Breast epithelium (tissue), 4 donors: ENCODE measurements at regions not wholly inside any gene's neighbourhood (a gene's known extent, or its start where the extent isn't known, plus 50 kb on each side); places are given as distances from the start of the nearest gene placed in this dataset.

Source experiments
- DNase-seq, 2 donors: peaks; one replicate each; pipeline ENCODE4 v3.0.0-alpha.2; 2019; ENCODE audit warnings: low spot score in 2 of 2
- H3K27ac ChIP-seq, 2 donors: fragments of 200-600 bp; sonication (generic) in 1 of 2; one replicate each; pipeline ENCODE4 v1.5.1; 2016 to 2019; ENCODE audit warnings: mild to moderate bottlenecking in 1 of 2
- H3K27me3 ChIP-seq, 2 donors: fragments of 200-600 bp; sonication (generic) in 1 of 2; one replicate each; pipeline versions ENCODE4 v1.5.1 to v1.6.0; 2017 to 2019; ENCODE audit warnings: control low read depth in 1 of 2, mild to moderate bottlenecking in 1 of 2
- H3K36me3 ChIP-seq: fragments of 200-600 bp; one replicate; pipeline ENCODE4 v1.5.1; 2019
- H3K4me1 ChIP-seq, 2 donors: fragments of 200-600 bp; sonication (generic); one replicate each; pipeline ENCODE4 v1.5.1; 2016 to 2019; ENCODE audit warnings: control low read depth in 1 of 2
- H3K4me3 ChIP-seq, 3 donors: fragments of 200-600 bp; sonication (generic); 1 replicate in 2 of 3; 2 replicates in 1 of 3; pipeline ENCODE4 v1.5.1; 2016 to 2019; ENCODE audit warnings: mild to moderate bottlenecking in 3 of 3, moderate library complexity in 2 of 3
- H3K9me3 ChIP-seq, 2 donors: fragments of 200-600 bp; sonication (generic) in 1 of 2; one replicate each; pipeline ENCODE4 v1.5.1; 2016 to 2019; ENCODE audit warnings: control low read depth in 1 of 2
- POLR2A ChIP-seq: fragments of 450-650 bp; IDR thresholded peaks from one replicate; pipeline ENCODE4 v1.6.1; 2016; ENCODE audit warnings: antibody characterized with exemption, mild to moderate bottlenecking, moderate library complexity
- POLR2AphosphoS5 ChIP-seq, 3 donors: sonication (generic); formaldehyde crosslinking; IDR thresholded peaks; one replicate each; pipeline ENCODE4 v1.6.1; 2017; ENCODE audit warnings: antibody characterized with exemption in 3 of 3
- intact Hi-C: fragments of 100-400 bp; cut with DNase I; formaldehyde crosslinking; loops from one replicate; pipeline ENCODE4 v1.15.1; 2023; ENCODE audit warnings: low total_unique reads
- TF ChIP-seq, protein P1 (sequence below), 3 donors: fragments of 450-650 bp; IDR thresholded peaks; one replicate each; pipeline ENCODE4 v1.5.1; 2016 to 2017; ENCODE audit warnings: antibody characterized with exemption in 3 of 3, mild to moderate bottlenecking in 3 of 3, moderate library complexity in 3 of 3

- TF ChIP-seq, protein P1, sequence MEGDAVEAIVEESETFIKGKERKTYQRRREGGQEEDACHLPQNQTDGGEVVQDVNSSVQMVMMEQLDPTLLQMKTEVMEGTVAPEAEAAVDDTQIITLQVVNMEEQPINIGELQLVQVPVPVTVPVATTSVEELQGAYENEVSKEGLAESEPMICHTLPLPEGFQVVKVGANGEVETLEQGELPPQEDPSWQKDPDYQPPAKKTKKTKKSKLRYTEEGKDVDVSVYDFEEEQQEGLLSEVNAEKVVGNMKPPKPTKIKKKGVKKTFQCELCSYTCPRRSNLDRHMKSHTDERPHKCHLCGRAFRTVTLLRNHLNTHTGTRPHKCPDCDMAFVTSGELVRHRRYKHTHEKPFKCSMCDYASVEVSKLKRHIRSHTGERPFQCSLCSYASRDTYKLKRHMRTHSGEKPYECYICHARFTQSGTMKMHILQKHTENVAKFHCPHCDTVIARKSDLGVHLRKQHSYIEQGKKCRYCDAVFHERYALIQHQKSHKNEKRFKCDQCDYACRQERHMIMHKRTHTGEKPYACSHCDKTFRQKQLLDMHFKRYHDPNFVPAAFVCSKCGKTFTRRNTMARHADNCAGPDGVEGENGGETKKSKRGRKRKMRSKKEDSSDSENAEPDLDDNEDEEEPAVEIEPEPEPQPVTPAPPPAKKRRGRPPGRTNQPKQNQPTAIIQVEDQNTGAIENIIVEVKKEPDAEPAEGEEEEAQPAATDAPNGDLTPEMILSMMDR (IDR thresholded peaks at IDR 0.05): peak; percentile 18 to 45 (median 26)
- no peak for TF ChIP-seq POLR2A
- no peak for TF ChIP-seq POLR2AphosphoS5 (IDR thresholded peaks at IDR 0.05)
- intact Hi-C loops: no loop called here
- DNase-seq: peak in 1 of 2 donors; percentile 64
- no peak overlapping the region for H3K4me3 ChIP-seq
- no peaks in the 10 kb centered on the region for H3K36me3 ChIP-seq
- H3K9me3 ChIP-seq: no peaks in the 10 kb centered on the region
- no peaks in the 10 kb centered on the region for H3K4me1 ChIP-seq
- peaks cover 0 to 4% of the 10 kb centered on the region in 2 donors for H3K27me3 ChIP-seq
- H3K27ac ChIP-seq: no peak overlapping the region
Observed at GRCh38 chr14:106872611-106873446, 1346.4 kb downstream of the TMEM121 start.

- Histone ChIP-seq H3K27ac (no peak overlapping the region), H3K9me3 (no peaks in the 10 kb centered on the region), H3K4me3 (no peak overlapping the region), H3K27me3 (peaks cover 0 to 10% of the 10 kb centered on the region in 2 donors), H3K4me1 (no peaks in the 10 kb centered on the region), H3K36me3 (no peaks in the 10 kb centered on the region)
- intact Hi-C loops: no loop called here
- TF ChIP-seq POLR2A (no peak), POLR2AphosphoS5 (IDR thresholded peaks at IDR 0.05) (no peak)
- TF ChIP-seq, protein P1 (IDR thresholded peaks at IDR 0.05): no peak
- no peak for DNase-seq
Observed at GRCh38 chr14:106874350-106874749, 1348.0 kb downstream of the TMEM121 start.

- Histone ChIP-seq H3K9me3 (no peaks in the 10 kb centered on the region), H3K27me3 (peaks cover 0 to 12% of the 10 kb centered on the region in 2 donors), H3K27ac (no peak overlapping the region), H3K4me1 (no peaks in the 10 kb centered on the region), H3K4me3 (no peak overlapping the region), H3K36me3 (no peaks in the 10 kb centered on the region)
- DNase-seq: no peak
- TF ChIP-seq POLR2A (no peak), POLR2AphosphoS5 (IDR thresholded peaks at IDR 0.05) (no peak)
- TF ChIP-seq, protein P1 (IDR thresholded peaks at IDR 0.05): no peak
- intact Hi-C loops: no loop called here
Observed at GRCh38 chr14:106875503-106875902, 1349.1 kb downstream of the TMEM121 start.

DNA sequence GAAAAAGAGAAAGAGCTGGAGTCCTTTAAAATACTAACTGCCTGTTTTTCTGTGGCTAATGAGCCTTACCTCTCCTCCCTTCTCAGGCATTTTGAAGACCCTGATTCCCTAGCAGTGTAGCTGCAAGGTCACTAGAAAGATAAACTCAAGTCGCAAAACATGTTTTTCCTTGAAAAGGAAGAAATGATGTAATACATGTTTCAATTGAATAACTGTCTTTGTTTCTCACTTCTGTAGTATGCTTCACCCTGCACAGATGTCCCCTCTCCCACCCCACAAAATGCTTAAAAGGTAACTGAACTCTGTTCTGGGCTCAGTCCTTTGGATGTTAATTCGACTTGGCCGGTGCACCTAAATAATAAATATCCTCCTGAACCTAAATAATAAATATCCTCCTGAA, 1350.3 kb downstream of the TMEM121 start:
- H3K4me1 ChIP-seq: no peaks in the 10 kb centered on the region
- no peak for DNase-seq
- H3K27me3 ChIP-seq: peaks cover 0 to 9% of the 10 kb centered on the region in 2 donors
- no peaks in the 10 kb centered on the region for H3K36me3 ChIP-seq
- H3K27ac ChIP-seq: no peak overlapping the region
- no peak overlapping the region for H3K4me3 ChIP-seq
- TF ChIP-seq, protein P1 (IDR thresholded peaks at IDR 0.05): no peak
- no peak for TF ChIP-seq POLR2AphosphoS5 (IDR thresholded peaks at IDR 0.05)
- TF ChIP-seq POLR2A: no peak
- H3K9me3 ChIP-seq: no peaks in the 10 kb centered on the region
- intact Hi-C loops: no loop called here

DNA sequence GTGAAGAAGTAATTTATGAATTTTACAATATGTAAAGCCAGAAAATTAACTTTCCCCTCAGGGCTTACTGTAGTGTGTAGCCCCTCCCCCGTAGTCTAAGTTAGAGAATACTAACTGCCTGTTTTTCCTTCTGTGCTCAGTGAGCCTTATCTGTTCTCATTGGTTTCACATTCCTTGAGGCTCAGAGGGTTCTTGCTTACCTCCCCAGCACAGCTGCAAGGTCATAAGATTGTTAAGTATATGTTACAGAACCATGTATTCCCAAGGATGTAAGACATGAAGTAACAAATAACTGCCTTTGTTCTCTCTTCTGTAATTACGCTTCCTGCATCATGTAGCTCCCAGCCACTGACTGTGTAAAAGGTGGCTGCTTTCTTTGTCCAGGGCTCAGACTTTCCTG, 1351.1 kb downstream of the TMEM121 start:
- no peak for DNase-seq
- TF ChIP-seq POLR2A: no peak
- TF ChIP-seq POLR2AphosphoS5 (IDR thresholded peaks at IDR 0.05): no peak
- TF ChIP-seq, protein P1 (IDR thresholded peaks at IDR 0.05): no peak
- Histone ChIP-seq H3K27ac (no peak overlapping the region), H3K27me3 (peaks cover 0 to 9% of the 10 kb centered on the region in 2 donors), H3K9me3 (no peaks in the 10 kb centered on the region), H3K4me3 (no peak overlapping the region), H3K36me3 (no peaks in the 10 kb centered on the region), H3K4me1 (no peaks in the 10 kb centered on the region)
- intact Hi-C loops: no loop called here
